ENCODE measurements at regions not wholly inside any gene's neighbourhood (a gene's known extent, or its start where the extent isn't known, plus 50 kb on each side); places are given as distances from the start of the nearest gene placed in this dataset.

DNA sequence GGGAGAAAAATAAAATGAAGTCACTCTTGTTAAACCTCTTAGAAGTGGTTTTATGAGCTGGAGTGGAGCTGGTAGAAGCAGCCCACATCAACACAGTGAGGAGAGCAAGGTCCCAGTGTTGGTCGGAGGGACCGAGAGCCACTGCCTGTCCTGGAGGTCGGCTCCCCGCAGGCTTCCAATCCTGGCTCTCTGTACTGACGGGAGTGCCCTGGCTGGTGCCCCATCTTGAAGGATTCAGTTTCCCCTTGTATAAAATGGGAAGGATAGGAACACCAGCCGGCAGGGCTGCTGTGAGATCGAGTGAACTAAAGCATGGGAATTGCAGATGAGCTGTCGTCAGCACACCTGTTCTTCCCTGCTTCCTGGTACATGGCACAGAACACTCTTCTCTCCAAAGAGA lies 104.3 kb upstream of the ID2 start:
- Histone ChIP-seq H4K5ac (ENCODE audit: insufficient read length, low read depth, low read length) (no peak overlapping the region), H2AFZ (ENCODE audit: low read length) (no peak overlapping the region), H4K20me1 (ENCODE audit: control insufficient read depth, insufficient read depth, insufficient read length) (no peaks in the 10 kb centered on the region), H2AK5ac (ENCODE audit: insufficient read length, low read length) (no peak overlapping the region), H2BK20ac (ENCODE audit: low read depth, low read length, poor library complexity, severe bottlenecking) (no peak overlapping the region), H3K79me1 (ENCODE audit: insufficient read depth, low read depth, low read length, poor library complexity, severe bottlenecking) (no peaks in the 10 kb centered on the region), H3K27ac (ENCODE audit: insufficient read length, low read depth, low read length) (no peak overlapping the region), H4K91ac (ENCODE audit: insufficient read length, low read depth, low read length) (no peak overlapping the region), H2BK5ac (ENCODE audit: insufficient read length, low read length) (no peak overlapping the region), H2BK15ac (ENCODE audit: low read depth, low read length) (no peak overlapping the region), H3K56ac (ENCODE audit: insufficient read length, low read depth, low read length) (no peak overlapping the region), H3T11ph (ENCODE audit: low read length) (no peak overlapping the region), H3K18ac (ENCODE audit: insufficient read length, low read depth, low read length) (no peak overlapping the region), H3K79me2 (ENCODE audit: insufficient read depth, low read length) (no peaks in the 10 kb centered on the region), H3K4me2 (ENCODE audit: insufficient read depth, insufficient read length, low read length) (no peak overlapping the region), H2BK12ac (ENCODE audit: insufficient read length, low read depth, low read length) (no peak overlapping the region), H3K9me3 (ENCODE audit: control insufficient read depth, low read depth, low read length) (no peaks in the 10 kb centered on the region), H4K8ac (replicated peaks; ENCODE audit: insufficient read length, low read depth, low read length) (no peak overlapping the region), H3K23ac (ENCODE audit: insufficient read length, low read depth, low read length) (no peak overlapping the region), H3K4ac (ENCODE audit: low read depth, low read length) (no peak overlapping the region), H3K14ac (ENCODE audit: insufficient read depth, low read length) (no peak overlapping the region), H3K9ac (ENCODE audit: extremely low read depth, insufficient read length, low read length) (no peak overlapping the region), H3K23me2 (ENCODE audit: insufficient read length, low read depth, low read length, poor library complexity, severe bottlenecking) (no peaks in the 10 kb centered on the region), H2BK120ac (ENCODE audit: low read depth, low read length, poor library complexity, severe bottlenecking) (no peak overlapping the region), H3K4me1 (ENCODE audit: insufficient read depth, low read length) (0 out of 2 replicates have a peak, but pooled peaks cover 2% of the 10 kb centered on the region), H3K27me3 (ENCODE audit: insufficient read depth, low read length) (0 out of 2 replicates have a peak, but pooled peaks cover 3% of the 10 kb centered on the region)
- no peaks in the 10 kb centered on the region for H3K36me3 Mint-ChIP-seq (ENCODE audit: insufficient read depth in 1 of 3, low read depth in 3 of 3)
- no peak overlapping the region for H3K4me3 Mint-ChIP-seq
- WGBS (ENCODE audit: extremely low coverage, insufficient read length, low lambda C conversion rate) = no CpG with 5 or more reads among the region's 8 CpGs
- peak; percentile 22 for DNase-seq
- H3K27ac Mint-ChIP-seq = 0 out of 7 replicates have a peak overlapping the region, but pooled peaks of 1 of the 3 experiments have one; percentile 36
- H3K27me3 Mint-ChIP-seq (ENCODE audit: low read depth) = peaks cover 7% of the 10 kb centered on the region
- H3K9me3 Mint-ChIP-seq = no peaks in the 10 kb centered on the region; a peak in 2 of 5 replicates
- H3K4me1 Mint-ChIP-seq = peaks cover 56 to 72% of the 10 kb centered on the region in 2 experiments
- TF ChIP-seq, protein P1, sequence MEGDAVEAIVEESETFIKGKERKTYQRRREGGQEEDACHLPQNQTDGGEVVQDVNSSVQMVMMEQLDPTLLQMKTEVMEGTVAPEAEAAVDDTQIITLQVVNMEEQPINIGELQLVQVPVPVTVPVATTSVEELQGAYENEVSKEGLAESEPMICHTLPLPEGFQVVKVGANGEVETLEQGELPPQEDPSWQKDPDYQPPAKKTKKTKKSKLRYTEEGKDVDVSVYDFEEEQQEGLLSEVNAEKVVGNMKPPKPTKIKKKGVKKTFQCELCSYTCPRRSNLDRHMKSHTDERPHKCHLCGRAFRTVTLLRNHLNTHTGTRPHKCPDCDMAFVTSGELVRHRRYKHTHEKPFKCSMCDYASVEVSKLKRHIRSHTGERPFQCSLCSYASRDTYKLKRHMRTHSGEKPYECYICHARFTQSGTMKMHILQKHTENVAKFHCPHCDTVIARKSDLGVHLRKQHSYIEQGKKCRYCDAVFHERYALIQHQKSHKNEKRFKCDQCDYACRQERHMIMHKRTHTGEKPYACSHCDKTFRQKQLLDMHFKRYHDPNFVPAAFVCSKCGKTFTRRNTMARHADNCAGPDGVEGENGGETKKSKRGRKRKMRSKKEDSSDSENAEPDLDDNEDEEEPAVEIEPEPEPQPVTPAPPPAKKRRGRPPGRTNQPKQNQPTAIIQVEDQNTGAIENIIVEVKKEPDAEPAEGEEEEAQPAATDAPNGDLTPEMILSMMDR (conservative IDR thresholded peaks at IDR 0.05) = no peak

Measured in H9 (cell line).